HG03378 (cell line): ENCODE measurements at regions not wholly inside any gene's neighbourhood (a gene's known extent, or its start where the extent isn't known, plus 50 kb on each side); places are given as distances from the start of the nearest gene placed in this dataset.
A peak's percentile ranks its signal among the peaks of the same experiment; 100 is the strongest.

Experiments
- ATAC-seq: cut with Tn5 transposase; IDR thresholded peaks from one replicate; pipeline ENCODE4 v1.9.1; 2021; ENCODE audit warnings: mild to moderate bottlenecking, moderate library complexity; ENCODE audit not compliant: unreplicated experiment

- no peak for ATAC-seq
Measured at GRCh38 chr10:90389876-90390275, 468.0 kb downstream of the HTR7 start.

- no peak for ATAC-seq
Measured at GRCh38 chr10:90394311-90394710, 463.5 kb downstream of the HTR7 start.

GRCh38 chr10:90396721-90397120 lies 461.1 kb downstream of the HTR7 start:
- no peak for ATAC-seq

GRCh38 chr10:90398566-90398965 lies 459.3 kb downstream of the HTR7 start:
- ATAC-seq, result no peak

GRCh38 chr10:90399782-90400181 lies 458.1 kb downstream of the HTR7 start:
- ATAC-seq, result no peak

- ATAC-seq, result no peak
Measured at GRCh38 chr10:90403211-90404000, 454.4 kb downstream of the HTR7 start.

- no peak for ATAC-seq
Measured at GRCh38 chr10:90407131-90407530, 450.7 kb downstream of the HTR7 start.

GRCh38 chr10:90407851-90408250 lies 450.0 kb downstream of the HTR7 start:
- ATAC-seq, result no peak

- ATAC-seq, result no peak
Measured at GRCh38 chr10:90412582-90412981, 445.3 kb downstream of the HTR7 start.

GRCh38 chr10:90413196-90413595 lies 444.6 kb downstream of the HTR7 start:
- ATAC-seq, result no peak

GRCh38 chr10:90414926-90415325 lies 442.9 kb downstream of the HTR7 start:
- ATAC-seq, result no peak

- no peak for ATAC-seq
Measured at GRCh38 chr10:90417029-90417428, 440.8 kb downstream of the HTR7 start.

GRCh38 chr10:90417476-90418210 lies 440.2 kb downstream of the HTR7 start:
- ATAC-seq, result no peak

- ATAC-seq, result no peak
Measured at GRCh38 chr10:90418869-90419652, 438.8 kb downstream of the HTR7 start.

- peak; percentile 77 for ATAC-seq
Measured at GRCh38 chr10:90420637-90421318, 437.1 kb downstream of the HTR7 start.

- ATAC-seq, result no peak
Measured at GRCh38 chr10:90421874-90422273, 436.0 kb downstream of the HTR7 start.

GRCh38 chr10:90424730-90425129 lies 433.1 kb downstream of the HTR7 start:
- ATAC-seq, result no peak

GRCh38 chr10:90430186-90430585 lies 427.7 kb downstream of the HTR7 start:
- ATAC-seq, result no peak

- no peak for ATAC-seq
Measured at GRCh38 chr10:90432866-90433265, 425.0 kb downstream of the HTR7 start.

- no peak for ATAC-seq
Measured at GRCh38 chr10:90435296-90435695, 422.5 kb downstream of the HTR7 start.

GRCh38 chr10:90437452-90437851 lies 420.4 kb downstream of the HTR7 start:
- ATAC-seq, result no peak
